Activated naive CD4-positive, alpha-beta T cell treated with anti-CD3 and anti-CD28 coated beads for 36 hours (primary cell): ENCODE measurements at regions not wholly inside any gene's neighbourhood (a gene's known extent, or its start where the extent isn't known, plus 50 kb on each side); places are given as distances from the start of the nearest gene placed in this dataset.

ENCODE experiments used
- CTCF ChIA-PET: fragments of 350-600 bp; sonication (Branson Sonifier 250); formaldehyde crosslinking; loops from one replicate; lab custom pipeline; 2021; ENCODE audit warnings: antibody characterized with exemption; lab: Charles Lee
- DNase-seq: peaks from one replicate; pipeline ENCODE4 v3.0.0-alpha.2; 2020
- H3K27ac Mint-ChIP-seq: one replicate; pipeline ENCODE4 v1.8.0; 2021; ENCODE audit warnings: mild to moderate bottlenecking, mixed read lengths
- H3K27me3 Mint-ChIP-seq: one replicate; pipeline ENCODE4 v1.8.0; 2021; ENCODE audit warnings: low read depth, mixed read lengths
- H3K36me3 Mint-ChIP-seq: one replicate; pipeline ENCODE4 v1.8.0; 2021; ENCODE audit warnings: low read depth, mixed read lengths
- H3K4me1 Mint-ChIP-seq: one replicate; pipeline ENCODE4 v1.8.0; 2021; ENCODE audit warnings: low read depth, mixed read lengths
- H3K4me3 Mint-ChIP-seq: one replicate; pipeline ENCODE4 v1.8.0; 2021; ENCODE audit warnings: mild to moderate bottlenecking, moderate library complexity, mixed read lengths
- H3K9me3 Mint-ChIP-seq: one replicate; pipeline ENCODE4 v1.8.0; 2021; ENCODE audit warnings: mixed read lengths
- intact Hi-C: fragments of 100-400 bp; cut with micrococcal nuclease; formaldehyde crosslinking; loops from one replicate; pipeline ENCODE4 v1.15.1; 2023

GRCh38 chr2:215654148-215654819 is 218.4 kb upstream of the FN1 start:
- CTCF ChIA-PET = no interaction called here
- Mint-ChIP-seq H3K36me3 (no peaks in the 10 kb centered on the region), H3K27ac (no peak overlapping the region), H3K4me3 (no peak overlapping the region), H3K9me3 (no peaks in the 10 kb centered on the region), H3K27me3 (no peaks in the 10 kb centered on the region), H3K4me1 (no peaks in the 10 kb centered on the region)
- intact Hi-C loops = no loop called here
- no peak for DNase-seq

GRCh38 chr2:215653344-215654030 is 217.6 kb upstream of the FN1 start:
- intact Hi-C loops = no loop called here
- CTCF ChIA-PET = no interaction called here

GRCh38 chr2:215652388-215652787 is 216.5 kb upstream of the FN1 start:
- CTCF ChIA-PET = interaction anchor here (0.6 to 1.0 kb wide), 2 partner anchors 10 to 340 kb away, joined by 3 read pairs; no protein-coding TSS in a partner anchor

More at GRCh38 chr2:215653344-215654030, 217.6 kb upstream of the FN1 start:
- no peak overlapping the region for H3K4me3 Mint-ChIP-seq
- no peak overlapping the region for H3K27ac Mint-ChIP-seq
- no peak for DNase-seq
- no peaks in the 10 kb centered on the region for H3K4me1 Mint-ChIP-seq
- no peaks in the 10 kb centered on the region for H3K36me3 Mint-ChIP-seq
- no peaks in the 10 kb centered on the region for H3K27me3 Mint-ChIP-seq
- no peaks in the 10 kb centered on the region for H3K9me3 Mint-ChIP-seq

GRCh38 chr2:215651412-215651811 is 215.5 kb upstream of the FN1 start:
- H3K27me3 Mint-ChIP-seq = no peaks in the 10 kb centered on the region
- no peaks in the 10 kb centered on the region for H3K4me1 Mint-ChIP-seq
- CTCF ChIA-PET = no interaction called here
- H3K4me3 Mint-ChIP-seq = no peak overlapping the region
- H3K9me3 Mint-ChIP-seq = no peaks in the 10 kb centered on the region
- H3K36me3 Mint-ChIP-seq = no peaks in the 10 kb centered on the region
- intact Hi-C loops = no loop called here
- DNase-seq = no peak
- H3K27ac Mint-ChIP-seq = no peak overlapping the region

More at GRCh38 chr2:215652388-215652787, 216.5 kb upstream of the FN1 start:
- Mint-ChIP-seq H3K9me3 (no peaks in the 10 kb centered on the region), H3K36me3 (no peaks in the 10 kb centered on the region), H3K4me1 (no peaks in the 10 kb centered on the region), H3K27ac (no peak overlapping the region), H3K27me3 (no peaks in the 10 kb centered on the region), H3K4me3 (no peak overlapping the region)
- intact Hi-C loops = no loop called here
- no peak for DNase-seq

GRCh38 chr2:215644233-215644897 is 208.5 kb upstream of the FN1 start:
- no peaks in the 10 kb centered on the region for H3K36me3 Mint-ChIP-seq
- H3K27ac Mint-ChIP-seq = no peak overlapping the region
- DNase-seq = no peak
- intact Hi-C loops = no loop called here
- no peaks in the 10 kb centered on the region for H3K4me1 Mint-ChIP-seq
- CTCF ChIA-PET = interaction anchor here (0.9 kb wide), 1 partner anchor 99 kb away, joined by 3 read pairs; no protein-coding TSS in a partner anchor
- no peaks in the 10 kb centered on the region for H3K27me3 Mint-ChIP-seq
- no peak overlapping the region for H3K4me3 Mint-ChIP-seq
- H3K9me3 Mint-ChIP-seq = no peaks in the 10 kb centered on the region

GRCh38 chr2:215638687-215639086 is 202.8 kb upstream of the FN1 start:
- no peak for DNase-seq
- Mint-ChIP-seq H3K36me3 (peaks cover 2% of the 10 kb centered on the region), H3K9me3 (peaks cover 7% of the 10 kb centered on the region), H3K27me3 (peaks cover 2% of the 10 kb centered on the region), H3K4me3 (no peak overlapping the region), H3K27ac (no peak overlapping the region), H3K4me1 (no peaks in the 10 kb centered on the region)
- intact Hi-C loops = no loop called here
- CTCF ChIA-PET = no interaction called here

GRCh38 chr2:215637651-215638050 is 201.8 kb upstream of the FN1 start:
- Mint-ChIP-seq H3K9me3 (peaks cover 16% of the 10 kb centered on the region), H3K36me3 (peaks cover 3% of the 10 kb centered on the region), H3K4me3 (no peak overlapping the region), H3K4me1 (no peaks in the 10 kb centered on the region), H3K27ac (no peak overlapping the region), H3K27me3 (peaks cover 2% of the 10 kb centered on the region)
- intact Hi-C loops = no loop called here
- DNase-seq = no peak
- CTCF ChIA-PET = no interaction called here

GRCh38 chr2:215636816-215637215 is 200.9 kb upstream of the FN1 start:
- H3K36me3 Mint-ChIP-seq = peaks cover 3% of the 10 kb centered on the region
- H3K4me3 Mint-ChIP-seq = no peak overlapping the region
- H3K27ac Mint-ChIP-seq = no peak overlapping the region
- peaks cover 23% of the 10 kb centered on the region for H3K9me3 Mint-ChIP-seq
- CTCF ChIA-PET = no interaction called here
- no peak for DNase-seq
- H3K27me3 Mint-ChIP-seq = peaks cover 2% of the 10 kb centered on the region
- intact Hi-C loops = no loop called here
- no peaks in the 10 kb centered on the region for H3K4me1 Mint-ChIP-seq

- Mint-ChIP-seq H3K27me3 (peaks cover 2% of the 10 kb centered on the region), H3K27ac (no peak overlapping the region), H3K9me3 (peaks cover 31% of the 10 kb centered on the region), H3K36me3 (peaks cover 3% of the 10 kb centered on the region), H3K4me3 (no peak overlapping the region), H3K4me1 (no peaks in the 10 kb centered on the region)
- CTCF ChIA-PET = no interaction called here
- no peak for DNase-seq
- intact Hi-C loops = no loop called here
Measured at GRCh38 chr2:215635788-215636139, 199.9 kb upstream of the FN1 start.

GRCh38 chr2:215635071-215635787 is 199.4 kb upstream of the FN1 start:
- CTCF ChIA-PET = no interaction called here
- Mint-ChIP-seq H3K27ac (no peak overlapping the region), H3K4me1 (no peaks in the 10 kb centered on the region), H3K4me3 (no peak overlapping the region), H3K9me3 (peaks cover 36% of the 10 kb centered on the region), H3K36me3 (peaks cover 3% of the 10 kb centered on the region), H3K27me3 (peaks cover 2% of the 10 kb centered on the region)
- DNase-seq = no peak
- intact Hi-C loops = no loop called here

GRCh38 chr2:215633360-215633759 is 197.5 kb upstream of the FN1 start:
- DNase-seq = no peak
- CTCF ChIA-PET = no interaction called here
- Mint-ChIP-seq H3K4me1 (no peaks in the 10 kb centered on the region), H3K36me3 (peaks cover 3% of the 10 kb centered on the region), H3K27ac (no peak overlapping the region), H3K27me3 (peaks cover 2% of the 10 kb centered on the region), H3K4me3 (no peak overlapping the region), H3K9me3 (peaks cover 36% of the 10 kb centered on the region)
- intact Hi-C loops = no loop called here

GRCh38 chr2:215631696-215632095 is 195.8 kb upstream of the FN1 start:
- no peaks in the 10 kb centered on the region for H3K4me1 Mint-ChIP-seq
- no peak overlapping the region for H3K4me3 Mint-ChIP-seq
- no peak overlapping the region for H3K27ac Mint-ChIP-seq
- intact Hi-C loops = no loop called here
- H3K36me3 Mint-ChIP-seq = peaks cover 3% of the 10 kb centered on the region
- peaks cover 36% of the 10 kb centered on the region for H3K9me3 Mint-ChIP-seq
- H3K27me3 Mint-ChIP-seq = peaks cover 2% of the 10 kb centered on the region
- no peak for DNase-seq
- CTCF ChIA-PET = no interaction called here
